ENCODE measurements at regions not wholly inside any gene's neighbourhood (a gene's known extent, or its start where the extent isn't known, plus 50 kb on each side); places are given as distances from the start of the nearest gene placed in this dataset.

GRCh38 chr15:31262901-31263671 lies 63.5 kb upstream of the KLF13 start:
- no peak overlapping the region for H3K4me3 ChIP-seq (ENCODE audit: low read length)
- peak; percentile 48 for DNase-seq (ENCODE audit: low read depth)
- no peak for TF ChIP-seq CTCF (conservative IDR thresholded peaks at IDR 0.05; ENCODE audit: low read length)

GRCh38 chr15:31263751-31264558 lies 62.7 kb upstream of the KLF13 start:
- H3K4me3 ChIP-seq (ENCODE audit: low read length), result no peak overlapping the region
- DNase-seq (ENCODE audit: low read depth), result no peak
- no peak for TF ChIP-seq CTCF (conservative IDR thresholded peaks at IDR 0.05; ENCODE audit: low read length)

GRCh38 chr15:31264559-31265089 lies 62.0 kb upstream of the KLF13 start:
- no peak for TF ChIP-seq CTCF (conservative IDR thresholded peaks at IDR 0.05; ENCODE audit: low read length)

DNA sequence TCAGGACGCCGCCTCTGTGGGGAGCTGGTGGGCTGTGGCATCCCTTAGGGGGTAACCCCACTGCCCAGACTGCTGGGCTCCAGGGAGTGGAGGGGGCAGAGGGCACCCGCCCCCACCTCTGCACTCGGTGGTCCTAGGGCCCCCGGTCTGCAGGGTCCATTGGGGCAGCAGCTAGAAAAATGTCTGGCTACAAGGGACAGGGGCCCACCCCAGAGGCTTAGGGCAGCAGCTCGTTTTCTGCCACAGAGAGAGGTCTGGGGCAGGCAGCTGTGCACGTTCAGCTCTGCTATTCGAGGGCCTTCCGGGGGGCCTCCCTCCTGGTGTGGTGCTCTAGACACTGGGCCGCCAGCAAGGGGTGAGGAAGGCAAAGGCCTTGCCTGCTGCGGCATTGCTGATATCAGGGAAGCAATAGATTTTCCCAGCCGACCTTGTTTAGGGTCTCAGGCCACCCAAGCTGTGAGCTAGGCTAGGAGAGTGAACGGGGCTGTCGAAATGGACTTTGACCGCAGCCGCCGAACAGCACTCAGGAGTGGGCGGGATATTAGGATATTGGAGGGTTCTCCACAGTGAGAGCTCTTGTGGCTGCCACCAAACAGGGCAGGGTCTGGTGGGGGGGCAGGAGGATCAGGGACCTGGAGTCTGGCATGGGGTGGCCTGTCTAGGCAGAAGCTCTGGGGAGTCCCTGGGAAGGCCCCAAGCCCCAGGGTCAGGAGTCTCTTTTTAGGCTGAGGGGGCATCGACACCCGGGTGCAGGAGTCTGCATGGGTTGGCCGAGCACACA lies 61.4 kb upstream of the KLF13 start:
- TF ChIP-seq CTCF (conservative IDR thresholded peaks at IDR 0.05; ENCODE audit: low read length), result no peak
- no peak for DNase-seq (ENCODE audit: low read depth)
- H3K4me3 ChIP-seq (ENCODE audit: low read length), result no peak overlapping the region

More at GRCh38 chr15:31264559-31265089, 62.0 kb upstream of the KLF13 start:
- no peak overlapping the region for H3K4me3 ChIP-seq (ENCODE audit: low read length)
- no peak for DNase-seq (ENCODE audit: low read depth)

DNA sequence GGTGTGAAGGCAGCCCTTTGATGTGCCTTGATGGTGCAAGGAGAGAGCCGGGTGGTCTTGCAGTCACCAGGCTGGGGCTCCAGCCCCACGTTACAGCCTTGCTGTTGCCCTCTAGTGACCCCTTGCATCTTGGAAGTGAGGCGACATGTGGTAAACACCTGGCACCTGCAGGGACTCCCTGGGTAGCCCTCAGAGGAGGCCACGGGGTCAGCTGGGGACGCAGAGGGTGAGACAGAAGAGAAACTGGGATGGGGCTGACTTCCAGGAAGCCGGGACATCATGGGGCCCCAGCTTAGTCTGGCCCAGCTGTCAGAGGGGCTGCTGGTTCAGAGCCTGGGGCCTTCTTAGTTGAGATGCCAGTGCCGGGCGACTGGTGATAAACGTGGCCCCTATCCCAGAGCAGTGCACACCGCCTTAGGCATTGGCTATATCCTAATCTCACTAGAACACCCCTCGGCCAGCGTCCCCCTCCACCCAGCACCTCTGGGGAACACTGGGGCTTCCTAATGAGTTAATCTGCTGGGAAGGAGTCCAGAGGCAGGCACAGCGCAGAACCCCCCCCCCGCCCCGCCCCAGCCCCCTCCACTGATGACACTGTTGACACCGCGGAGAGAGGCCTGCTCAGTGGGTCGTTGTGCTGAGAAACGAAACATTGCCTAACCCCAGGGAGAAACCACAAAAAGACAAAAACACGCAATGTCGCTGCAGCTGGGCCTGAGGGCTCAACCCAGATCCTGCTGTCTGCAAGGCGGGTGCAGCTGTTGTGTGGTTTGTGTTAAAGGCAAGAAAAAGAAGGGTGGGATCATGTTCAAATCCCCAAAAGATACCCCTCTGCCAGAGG lies 60.5 kb upstream of the KLF13 start:
- DNase-seq (ENCODE audit: low read depth), result peak; percentile 51
- TF ChIP-seq CTCF (conservative IDR thresholded peaks at IDR 0.05; ENCODE audit: low read length), result no peak
- H3K4me3 ChIP-seq (ENCODE audit: low read length), result no peak overlapping the region

GRCh38 chr15:31266712-31267111 lies 59.9 kb upstream of the KLF13 start:
- H3K4me3 ChIP-seq (ENCODE audit: low read length), result no peak overlapping the region
- DNase-seq (ENCODE audit: low read depth), result no peak

More at GRCh38 chr15:31266712-31267111, 59.9 kb upstream of the KLF13 start:
- TF ChIP-seq CTCF (conservative IDR thresholded peaks at IDR 0.05; ENCODE audit: low read length), result no peak

Measured in AG10803 (cell line).